GM06990 (cell line): ENCODE measurements at regions not wholly inside any gene's neighbourhood (a gene's known extent, or its start where the extent isn't known, plus 50 kb on each side); places are given as distances from the start of the nearest gene placed in this dataset.

ENCODE experiments used
- DNase-seq: peaks from one replicate; pipeline ENCODE4 v3.0.0-alpha.2; 2011; ENCODE audit not compliant: insufficient read length; ENCODE audit errors: extremely low read depth
- H3K27me3 ChIP-seq: replicated peaks from 2 replicates; pipeline ENCODE4 v1.6.0; 2011; ENCODE audit warnings: low read length; ENCODE audit not compliant: control insufficient read depth, insufficient read depth
- H3K36me3 ChIP-seq: 2 replicates; pipeline ENCODE4 v1.5.1; 2011; ENCODE audit warnings: low read length; ENCODE audit not compliant: control insufficient read depth, insufficient read depth
- H3K4me3 ChIP-seq: replicated peaks from 2 replicates; pipeline ENCODE4 v1.5.1; 2011; ENCODE audit warnings: low read depth, mild to moderate bottlenecking, control low read depth, low read length
- CTCF ChIP-seq: IDR thresholded peaks from 2 replicates; pipeline ENCODE4 v1.5.1; 2011; ENCODE audit warnings: low read length, control low read depth, mild to moderate bottlenecking, inconsistent platforms; ENCODE audit not compliant: insufficient read depth, poor library complexity, severe bottlenecking

- H3K36me3 ChIP-seq: no peaks in the 10 kb centered on the region
- no peak for DNase-seq
- H3K27me3 ChIP-seq: no peaks in the 10 kb centered on the region
- TF ChIP-seq CTCF: no peak
- H3K4me3 ChIP-seq: no peak overlapping the region
Measured at GRCh38 chr6:140871911-140872310, 1260.8 kb upstream of the GJE1 start.

GRCh38 chr6:140867336-140867735 lies 1265.4 kb upstream of the GJE1 start:
- no peak for DNase-seq
- Histone ChIP-seq H3K36me3 (no peaks in the 10 kb centered on the region), H3K27me3 (no peaks in the 10 kb centered on the region), H3K4me3 (no peak overlapping the region)
- TF ChIP-seq CTCF: no peak

DNA sequence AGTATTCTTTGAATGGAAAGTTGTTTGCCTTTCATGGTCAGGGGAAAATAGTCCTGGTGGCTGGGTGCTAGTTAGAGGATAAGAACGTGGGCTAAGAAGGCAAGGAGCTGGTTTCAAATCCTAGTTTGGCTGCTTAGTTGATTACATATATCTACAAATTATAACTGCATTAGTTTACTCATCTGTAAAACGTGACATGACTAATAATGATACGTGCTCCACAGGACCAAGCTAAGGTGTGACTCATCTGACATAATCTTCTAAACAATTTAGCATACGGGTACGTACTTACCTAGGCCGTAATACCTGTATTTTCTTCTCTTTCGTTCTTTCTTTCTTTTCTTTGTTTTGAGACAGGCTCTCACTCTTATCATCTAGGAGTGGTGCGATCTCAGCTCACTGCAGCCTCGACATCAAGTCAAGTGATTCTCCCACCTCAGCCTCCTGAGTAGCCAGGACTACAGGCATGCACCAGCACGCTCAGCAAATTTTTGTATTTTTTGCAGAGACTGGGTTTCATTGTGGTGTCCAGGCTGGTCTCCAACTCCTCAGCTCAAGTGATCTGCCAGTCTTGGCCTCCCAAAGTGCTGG lies 1274.2 kb upstream of the GJE1 start:
- Histone ChIP-seq H3K36me3 (no peaks in the 10 kb centered on the region), H3K27me3 (no peaks in the 10 kb centered on the region), H3K4me3 (no peak overlapping the region)
- TF ChIP-seq CTCF: no peak
- DNase-seq: no peak

DNA sequence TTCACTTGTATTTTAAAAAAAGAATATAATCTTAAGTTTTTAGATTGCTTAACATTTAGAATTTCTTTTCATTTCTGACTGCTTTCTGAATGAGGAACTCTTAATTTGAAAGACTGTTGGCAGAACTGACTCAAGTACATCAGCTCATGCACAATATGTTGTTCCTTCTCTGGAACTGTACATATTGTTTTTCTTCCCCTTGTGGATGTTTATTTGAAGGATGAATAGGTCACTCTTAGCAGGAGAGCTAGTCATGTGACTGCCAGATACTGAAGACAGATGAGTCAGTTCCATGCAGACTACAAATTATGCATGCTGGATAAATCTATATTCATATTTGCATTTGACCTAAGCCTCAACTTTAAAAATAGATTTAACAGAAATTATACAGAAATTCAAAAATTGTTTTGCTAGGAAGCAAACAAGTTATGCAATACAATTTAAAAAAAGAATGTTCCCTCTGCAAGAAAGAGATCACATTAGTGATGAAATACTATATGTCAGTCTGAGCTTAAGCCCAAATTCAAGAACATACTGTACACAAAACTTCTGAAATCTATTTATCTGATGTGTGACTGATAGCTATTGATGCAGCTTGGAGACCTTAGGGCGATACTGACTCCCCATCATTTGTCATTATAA lies 1274.9 kb upstream of the GJE1 start:
- Histone ChIP-seq H3K27me3 (no peaks in the 10 kb centered on the region), H3K36me3 (no peaks in the 10 kb centered on the region), H3K4me3 (no peak overlapping the region)
- no peak for DNase-seq
- no peak for TF ChIP-seq CTCF

DNA sequence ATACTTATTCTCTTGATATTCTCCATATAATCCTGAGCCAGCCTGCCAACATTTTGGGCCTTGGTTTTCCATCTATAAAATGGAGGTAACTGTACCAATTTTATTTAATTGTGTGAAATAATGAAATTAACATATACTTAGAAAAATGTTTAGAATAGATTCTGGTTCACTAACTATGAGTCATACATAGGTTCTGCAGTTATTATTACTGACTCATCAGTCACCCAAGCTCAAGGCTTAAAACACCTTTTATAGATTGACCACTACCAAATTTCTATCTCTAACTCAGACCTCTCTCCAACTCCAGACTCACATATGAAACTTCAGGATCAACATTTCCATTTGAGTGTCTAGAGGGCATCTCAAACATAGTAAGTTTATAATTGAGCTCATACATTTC lies 1277.2 kb upstream of the GJE1 start:
- Histone ChIP-seq H3K27me3 (no peaks in the 10 kb centered on the region), H3K36me3 (no peaks in the 10 kb centered on the region), H3K4me3 (no peak overlapping the region)
- DNase-seq: no peak
- no peak for TF ChIP-seq CTCF
